ENCODE measurements at regions not wholly inside any gene's neighbourhood (a gene's known extent, or its start where the extent isn't known, plus 50 kb on each side); places are given as distances from the start of the nearest gene placed in this dataset.

DNA sequence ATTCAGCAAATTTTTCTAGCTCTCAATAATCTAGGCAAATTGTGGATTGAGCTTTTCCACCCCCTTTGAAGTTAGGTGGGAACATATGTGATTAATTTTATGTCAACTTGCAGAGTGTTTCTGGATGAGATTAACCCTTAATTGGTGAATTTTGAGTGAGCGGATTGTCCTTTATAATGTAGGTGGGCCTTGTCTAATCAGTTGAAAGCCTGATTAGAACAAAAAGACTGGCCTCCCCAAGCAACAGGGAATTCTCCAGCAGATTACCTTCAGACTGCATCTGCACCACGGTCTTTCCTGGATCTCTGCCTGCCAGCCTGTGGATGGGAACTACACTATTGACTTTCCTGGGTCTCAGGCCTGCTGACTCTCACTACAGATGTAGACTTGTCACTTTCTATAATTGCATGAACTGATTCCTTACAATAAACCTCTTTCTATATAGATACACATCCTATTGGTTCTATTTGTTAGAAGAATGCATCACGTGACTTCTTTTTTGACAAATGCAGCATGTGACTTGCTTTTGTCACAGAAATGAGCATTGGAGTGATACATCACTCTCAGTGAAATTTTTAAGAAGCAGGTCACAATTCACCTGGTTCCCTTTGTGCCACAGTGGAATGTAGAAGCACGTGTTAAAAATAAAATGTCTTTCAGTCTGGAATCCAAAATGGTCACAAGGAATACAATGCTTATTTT is 1038.3 kb downstream of the CDH11 start:
- TF ChIP-seq CTCF (IDR thresholded peaks at IDR 0.05) (no peak), POLR2AphosphoS5 (IDR thresholded peaks at IDR 0.05) (no peak), POLR2A (IDR thresholded peaks at IDR 0.05) (no peak)

Measured in stomach (tissue), 4 donors.